Activated naive CD4-positive, alpha-beta T cell treated with anti-CD3 and anti-CD28 coated beads, Interleukin-2, amount 50 U/mL, for 16 hours (primary cell): ENCODE measurements at regions not wholly inside any gene's neighbourhood (a gene's known extent, or its start where the extent isn't known, plus 50 kb on each side); places are given as distances from the start of the nearest gene placed in this dataset.

Source experiments
- DNase-seq: peaks from one replicate; pipeline ENCODE4 v3.0.0-alpha.2; 2020

GRCh38 chr2:82538590-82539279 is 1920.3 kb downstream of the SUCLG1 start:
- no peak for DNase-seq

- no peak for DNase-seq
Observed at GRCh38 chr2:82528288-82528687, 1930.8 kb downstream of the SUCLG1 start.

GRCh38 chr2:82527124-82527523 is 1932.0 kb downstream of the SUCLG1 start:
- no peak for DNase-seq

- DNase-seq = no peak
Observed at GRCh38 chr2:82526277-82526676, 1932.8 kb downstream of the SUCLG1 start.

- DNase-seq = no peak
Observed at GRCh38 chr2:82525744-82526143, 1933.3 kb downstream of the SUCLG1 start.

- DNase-seq = no peak
Observed at GRCh38 chr2:82524826-82525225, 1934.3 kb downstream of the SUCLG1 start.

- DNase-seq = no peak
Observed at GRCh38 chr2:82511894-82512293, 1947.2 kb downstream of the SUCLG1 start.

GRCh38 chr2:82508702-82509101 is 1950.4 kb downstream of the SUCLG1 start:
- no peak for DNase-seq

- no peak for DNase-seq
Observed at GRCh38 chr2:82507657-82508056, 1951.4 kb downstream of the SUCLG1 start.

GRCh38 chr2:82501217-82501616 is 1957.9 kb downstream of the SUCLG1 start:
- no peak for DNase-seq

- no peak for DNase-seq
Observed at GRCh38 chr2:82498777-82499443, 1960.2 kb downstream of the SUCLG1 start.

GRCh38 chr2:82494739-82495138 is 1964.3 kb downstream of the SUCLG1 start:
- no peak for DNase-seq

GRCh38 chr2:82491591-82491990 is 1967.5 kb downstream of the SUCLG1 start:
- no peak for DNase-seq

- no peak for DNase-seq
Observed at GRCh38 chr2:82487354-82487753, 1971.7 kb downstream of the SUCLG1 start.

- DNase-seq = no peak
Observed at GRCh38 chr2:82485701-82486100, 1973.4 kb downstream of the SUCLG1 start.

GRCh38 chr2:82481207-82481606 is 1977.9 kb downstream of the SUCLG1 start:
- no peak for DNase-seq

- no peak for DNase-seq
Observed at GRCh38 chr2:82478641-82479040, 1980.4 kb downstream of the SUCLG1 start.

- DNase-seq = no peak
Observed at GRCh38 chr2:82476094-82476493, 1983.0 kb downstream of the SUCLG1 start.

GRCh38 chr2:82428251-82428650 is 2030.8 kb downstream of the SUCLG1 start:
- no peak for DNase-seq

- DNase-seq = no peak
Observed at GRCh38 chr2:82412021-82412420, 2047.1 kb downstream of the SUCLG1 start.

GRCh38 chr2:82411071-82411470 is 2048.0 kb downstream of the SUCLG1 start:
- no peak for DNase-seq

- DNase-seq = no peak
Observed at GRCh38 chr2:82395531-82395930, 2063.5 kb downstream of the SUCLG1 start.

- DNase-seq = no peak
Observed at GRCh38 chr2:82391386-82391785, 2067.7 kb downstream of the SUCLG1 start.

GRCh38 chr2:82355622-82356021 is 2051.1 kb upstream of the LRRTM1 start:
- DNase-seq = no peak

- no peak for DNase-seq
Observed at GRCh38 chr2:82345910-82346309, 2041.4 kb upstream of the LRRTM1 start.
